ACHN (cell line): ENCODE measurements at regions not wholly inside any gene's neighbourhood (a gene's known extent, or its start where the extent isn't known, plus 50 kb on each side); places are given as distances from the start of the nearest gene placed in this dataset.
"Not testable (repeated sequence)": the region's sequence is repeated elsewhere in the genome, so short reads cannot be mapped to it uniquely, and the experiment has no call there.

ENCODE experiments used
- DNase-seq: peaks from one replicate; pipeline ENCODE4 v3.0.0-alpha.2; 2015
- in situ Hi-C: cut with HindIII; loops from 2 replicates; pipeline ENCODE4 v1.10.0; 2017; ENCODE audit warnings: low sequenced_read_pairs, low pct_ligation_motif_present, low pct_unique_long_range_greater_than_20kb

GRCh38 chr5:20370061-20370460 is 382.1 kb upstream of the CDH18 start:
- no peak for DNase-seq
- in situ Hi-C loops: no loop called here

- DNase-seq: no peak
- in situ Hi-C loops: no loop called here
Measured at GRCh38 chr5:20369518-20369885, 381.5 kb upstream of the CDH18 start.

- DNase-seq: no peak
- in situ Hi-C loops: no loop called here
Measured at GRCh38 chr5:20368571-20369517, 380.8 kb upstream of the CDH18 start.

DNA sequence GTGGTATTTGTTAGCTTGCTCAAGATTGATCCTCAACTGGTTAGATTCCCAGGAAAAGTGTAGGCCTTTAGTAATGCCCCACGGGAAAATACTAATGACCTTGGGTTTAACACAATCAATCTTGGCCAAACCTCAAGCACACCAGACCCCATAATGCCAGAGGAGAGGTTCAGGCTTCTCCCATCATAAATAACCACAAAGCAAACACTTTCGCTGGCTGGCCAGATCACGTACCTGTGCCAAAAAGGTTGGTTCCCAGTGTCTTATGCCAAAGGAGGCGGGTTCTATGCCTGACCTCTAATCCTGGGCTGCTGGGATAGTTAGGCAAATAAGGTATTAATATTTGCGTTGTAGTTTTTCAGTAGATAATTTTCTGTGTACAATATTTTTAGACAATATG is 379.2 kb upstream of the CDH18 start:
- no peak for DNase-seq
- in situ Hi-C loops: no loop called here

- in situ Hi-C loops: no loop called here
- DNase-seq: no peak
Measured at GRCh38 chr5:20360263-20360662, 372.3 kb upstream of the CDH18 start.

DNA sequence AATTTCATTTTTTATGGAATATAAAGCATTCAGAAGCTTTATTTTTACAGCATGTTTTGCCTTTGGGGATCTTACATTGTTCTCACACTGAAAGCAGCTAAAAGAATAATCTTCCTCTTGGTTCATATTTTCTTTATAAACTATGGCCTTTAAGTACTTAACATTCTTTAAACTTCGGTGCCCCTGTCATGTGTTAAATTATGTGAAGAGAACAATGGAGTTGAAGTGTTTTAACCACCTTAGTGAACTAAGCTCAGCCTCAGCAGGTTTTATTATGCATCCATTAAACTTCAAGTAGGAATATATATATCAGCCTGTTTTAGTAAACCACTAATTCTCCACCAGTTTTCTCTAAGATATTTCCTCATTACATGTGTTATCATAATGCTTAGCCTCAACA is 371.4 kb upstream of the CDH18 start:
- in situ Hi-C loops: no loop called here
- no peak for DNase-seq

DNA sequence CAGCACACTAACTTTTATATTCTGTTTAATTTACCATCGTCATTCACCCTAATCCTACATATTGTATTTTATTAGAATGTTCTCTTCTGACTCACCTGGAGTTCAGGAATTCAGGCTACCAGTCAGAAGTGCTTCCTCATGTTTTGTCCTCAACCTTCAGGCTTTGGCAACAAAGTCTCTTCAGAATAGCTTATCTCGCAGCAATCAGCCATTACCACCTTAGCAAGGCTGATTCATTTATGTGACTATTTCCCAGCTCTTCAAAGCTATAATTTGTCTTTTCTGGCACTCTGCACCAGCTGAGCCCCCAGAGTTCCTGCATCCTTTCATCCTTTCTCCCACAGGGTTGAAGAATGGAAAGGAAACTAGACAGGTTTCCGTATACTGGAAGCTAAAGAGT is 365.5 kb upstream of the CDH18 start:
- in situ Hi-C loops: no loop called here
- DNase-seq: no peak

- no peak for DNase-seq
- in situ Hi-C loops: no loop called here
Measured at GRCh38 chr5:20351849-20352248, 363.8 kb upstream of the CDH18 start.

DNA sequence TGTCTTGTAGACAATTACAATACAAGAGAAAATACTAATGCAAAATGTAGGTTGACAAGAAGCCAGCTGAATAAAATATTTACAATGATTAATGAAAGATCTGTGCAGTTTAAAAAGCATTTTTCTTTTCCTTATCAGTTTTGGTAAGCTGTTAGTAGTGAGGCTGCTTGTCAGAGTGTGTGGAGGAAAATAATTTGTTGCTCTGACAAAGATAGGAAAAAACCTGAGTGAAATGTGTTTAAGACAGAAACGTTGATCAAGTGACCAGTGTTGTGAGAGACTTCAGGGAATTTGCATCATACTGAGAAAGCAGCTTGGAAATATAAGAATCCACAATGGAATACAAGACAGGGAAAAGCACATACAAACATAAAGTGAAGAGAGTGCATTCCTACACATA is 360.3 kb upstream of the CDH18 start:
- in situ Hi-C loops: no loop called here
- no peak for DNase-seq

DNA sequence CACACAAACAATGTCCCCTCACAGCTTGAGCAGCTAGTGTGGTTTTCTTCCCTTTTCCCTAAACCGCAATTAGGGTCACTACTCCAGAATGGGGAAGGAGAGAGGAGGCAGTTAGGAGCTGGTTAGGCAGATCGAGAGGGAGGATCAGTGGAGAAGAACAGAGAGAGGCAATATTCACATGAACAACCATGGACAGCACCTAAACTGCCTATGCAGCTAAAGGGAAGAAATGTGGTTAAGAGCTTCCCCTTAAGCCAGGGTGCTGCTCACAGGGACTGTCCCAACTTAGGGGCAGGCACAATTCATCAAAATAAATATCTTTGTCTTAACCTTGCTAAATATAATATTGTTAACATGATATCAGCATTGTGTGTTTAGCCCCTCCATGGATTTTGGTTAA is 359.3 kb upstream of the CDH18 start:
- no peak for DNase-seq
- in situ Hi-C loops: no loop called here

GRCh38 chr5:20340126-20340525 is 352.1 kb upstream of the CDH18 start:
- no peak for DNase-seq
- in situ Hi-C loops: no loop called here

DNA sequence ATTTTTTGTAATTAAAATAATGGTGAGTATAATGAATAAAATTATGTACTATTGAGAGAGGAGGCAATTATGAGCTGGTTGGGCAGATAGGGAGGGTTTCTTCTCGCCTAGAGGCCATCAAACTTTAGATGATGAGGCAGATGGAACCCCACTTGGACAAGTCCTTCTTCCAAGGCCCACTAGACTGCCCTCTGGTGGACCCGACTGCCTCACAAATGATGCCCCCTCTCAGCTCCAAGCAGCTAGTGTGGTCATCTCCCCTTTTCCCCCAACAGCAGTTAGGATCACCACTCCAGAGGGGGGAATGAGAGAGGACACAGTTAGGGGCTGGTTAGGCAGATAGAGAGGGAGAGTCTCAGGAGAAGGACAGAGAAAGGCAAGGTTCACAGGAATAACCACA is 348.0 kb upstream of the CDH18 start:
- DNase-seq: no peak
- in situ Hi-C loops: no loop called here

- in situ Hi-C loops: no loop called here
- DNase-seq: no peak
Measured at GRCh38 chr5:20331826-20332225, 343.8 kb upstream of the CDH18 start.

DNA sequence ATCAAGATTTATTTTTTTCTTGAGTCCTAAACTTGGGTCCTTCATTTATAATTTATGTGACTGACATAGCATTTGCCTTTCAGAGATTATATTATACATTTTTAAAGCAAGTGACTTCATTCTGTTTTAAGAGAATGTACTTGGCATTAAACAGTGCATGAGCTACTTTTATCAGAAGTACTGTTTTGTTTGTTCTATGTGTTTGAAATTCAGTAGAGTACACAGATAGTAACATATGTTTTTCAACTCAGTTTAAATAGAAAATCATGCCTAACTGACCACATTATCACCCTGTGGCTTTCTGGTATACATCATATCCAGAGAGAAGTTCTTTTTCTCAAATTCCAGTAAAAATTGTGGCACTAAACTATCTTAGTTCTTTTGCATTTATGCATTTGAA is 335.3 kb upstream of the CDH18 start:
- no peak for DNase-seq
- in situ Hi-C loops: no loop called here

GRCh38 chr5:20307391-20307790 is 319.4 kb upstream of the CDH18 start:
- in situ Hi-C loops: no loop called here
- no peak for DNase-seq

- in situ Hi-C loops: no loop called here
- no peak for DNase-seq
Measured at GRCh38 chr5:20305463-20305862, 317.5 kb upstream of the CDH18 start.

- DNase-seq, in situ Hi-C loops: not testable (repeated sequence)
Measured at GRCh38 chr5:20304570-20304969, 316.6 kb upstream of the CDH18 start.

DNA sequence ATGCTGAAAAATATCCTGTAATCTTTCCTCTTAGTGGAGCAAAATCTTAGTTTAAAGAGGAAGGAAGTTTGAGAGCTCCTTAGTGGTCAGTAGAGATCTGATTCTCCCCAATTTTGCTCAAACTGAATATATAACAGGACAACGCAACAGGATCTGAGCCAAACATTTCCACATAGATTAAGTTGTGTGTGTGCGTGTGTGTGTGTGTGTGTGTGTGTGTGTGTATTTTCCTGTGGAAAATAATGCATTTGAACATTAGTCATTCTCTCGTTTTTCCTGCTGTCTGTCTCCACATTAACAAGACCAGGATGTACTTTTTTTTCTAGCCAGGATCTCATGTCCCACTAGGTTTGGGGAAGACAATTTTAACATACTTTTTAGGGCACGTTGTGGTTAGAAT is 312.1 kb upstream of the CDH18 start:
- no peak for DNase-seq
- in situ Hi-C loops: no loop called here

GRCh38 chr5:20294696-20295095 is 306.7 kb upstream of the CDH18 start:
- in situ Hi-C loops: no loop called here
- no peak for DNase-seq

DNA sequence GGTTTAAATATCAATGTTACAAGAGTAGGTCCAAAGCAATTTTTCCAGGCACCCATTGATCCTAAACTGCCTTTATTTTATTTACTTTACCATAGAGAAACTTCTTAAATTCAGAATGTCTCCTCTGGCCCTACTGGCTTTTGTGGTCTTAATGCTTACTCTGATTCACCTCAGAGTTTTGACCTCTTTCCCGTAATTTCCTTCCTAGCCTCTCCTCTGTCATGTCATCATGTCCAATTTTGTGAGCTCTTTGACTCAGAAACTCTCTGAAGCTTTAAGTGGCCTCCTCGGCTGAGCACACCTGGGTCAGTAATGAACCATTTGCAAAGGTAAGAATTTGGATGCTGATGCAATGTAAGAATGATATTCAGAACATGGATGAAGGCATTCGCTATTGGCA is 303.8 kb upstream of the CDH18 start:
- no peak for DNase-seq
- in situ Hi-C loops: no loop called here

GRCh38 chr5:20287640-20288039 is 299.6 kb upstream of the CDH18 start:
- in situ Hi-C loops: no loop called here
- no peak for DNase-seq
